Upper lobe of left lung (tissue), 4 donors: ENCODE measurements at regions not wholly inside any gene's neighbourhood (a gene's known extent, or its start where the extent isn't known, plus 50 kb on each side); places are given as distances from the start of the nearest gene placed in this dataset.

Experiments used
- EP300 ChIP-seq, 4 donors: sonication (generic); formaldehyde crosslinking; IDR thresholded peaks; one replicate each; pipeline ENCODE4 v1.5.1; 2017; ENCODE audit warnings: antibody characterized with exemption in 4 of 4, control low read depth in 2 of 4
- POLR2A ChIP-seq, 4 donors: fragments of 450-650 bp; IDR thresholded peaks; one replicate each; pipeline ENCODE4 v1.5.1; 2016 to 2017; ENCODE audit warnings: antibody characterized with exemption in 4 of 4, mild to moderate bottlenecking in 2 of 4
- POLR2AphosphoS5 ChIP-seq, 2 donors: sonication (generic); formaldehyde crosslinking; IDR thresholded peaks; one replicate each; pipeline ENCODE4 v1.5.1; 2017; ENCODE audit warnings: antibody characterized with exemption in 2 of 2
- TF ChIP-seq, protein P1 (sequence below), 6 experiments: fragments of 450-650 bp in 4 of 6; fragments of 200-600 bp in 2 of 6; sonication (generic) in 2 of 6; IDR thresholded peaks; one replicate each; pipeline ENCODE4 v1.5.1; 2016 to 2019; ENCODE audit warnings: antibody characterized with exemption in 6 of 6

DNA sequence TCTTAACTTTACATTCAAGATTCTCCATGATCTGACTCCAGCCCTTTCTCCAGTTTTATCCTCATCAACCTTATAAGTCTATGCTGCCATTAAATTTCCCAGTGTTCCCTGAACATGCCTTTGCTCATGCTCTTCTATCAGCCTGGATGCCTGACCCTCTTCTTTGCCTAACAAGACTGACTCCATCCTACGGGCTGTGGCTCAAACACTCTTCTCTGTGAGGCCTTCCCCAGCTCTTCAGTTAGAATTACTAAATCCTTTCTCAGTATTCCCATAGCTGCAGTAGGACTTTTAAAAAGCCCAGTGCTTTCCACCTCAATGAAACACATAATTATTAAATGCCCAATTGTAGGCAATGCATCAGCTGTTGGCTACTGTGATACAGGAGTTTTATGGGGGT lies 76.5 kb upstream of the GNG12 start:
- TF ChIP-seq, protein P1, sequence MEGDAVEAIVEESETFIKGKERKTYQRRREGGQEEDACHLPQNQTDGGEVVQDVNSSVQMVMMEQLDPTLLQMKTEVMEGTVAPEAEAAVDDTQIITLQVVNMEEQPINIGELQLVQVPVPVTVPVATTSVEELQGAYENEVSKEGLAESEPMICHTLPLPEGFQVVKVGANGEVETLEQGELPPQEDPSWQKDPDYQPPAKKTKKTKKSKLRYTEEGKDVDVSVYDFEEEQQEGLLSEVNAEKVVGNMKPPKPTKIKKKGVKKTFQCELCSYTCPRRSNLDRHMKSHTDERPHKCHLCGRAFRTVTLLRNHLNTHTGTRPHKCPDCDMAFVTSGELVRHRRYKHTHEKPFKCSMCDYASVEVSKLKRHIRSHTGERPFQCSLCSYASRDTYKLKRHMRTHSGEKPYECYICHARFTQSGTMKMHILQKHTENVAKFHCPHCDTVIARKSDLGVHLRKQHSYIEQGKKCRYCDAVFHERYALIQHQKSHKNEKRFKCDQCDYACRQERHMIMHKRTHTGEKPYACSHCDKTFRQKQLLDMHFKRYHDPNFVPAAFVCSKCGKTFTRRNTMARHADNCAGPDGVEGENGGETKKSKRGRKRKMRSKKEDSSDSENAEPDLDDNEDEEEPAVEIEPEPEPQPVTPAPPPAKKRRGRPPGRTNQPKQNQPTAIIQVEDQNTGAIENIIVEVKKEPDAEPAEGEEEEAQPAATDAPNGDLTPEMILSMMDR (IDR thresholded peaks at IDR 0.05), result no peak
- no peak for TF ChIP-seq POLR2A (IDR thresholded peaks at IDR 0.05)
- no peak for TF ChIP-seq EP300 (IDR thresholded peaks at IDR 0.05)
- TF ChIP-seq POLR2AphosphoS5 (IDR thresholded peaks at IDR 0.05), result no peak
